ENCODE measurements at regions not wholly inside any gene's neighbourhood (a gene's known extent, or its start where the extent isn't known, plus 50 kb on each side); places are given as distances from the start of the nearest gene placed in this dataset.
"Not testable (repeated sequence)": the region's sequence is repeated elsewhere in the genome, so short reads cannot be mapped to it uniquely, and the experiment has no call there.

GRCh38 chr2:90359887-90360730 lies 1668.6 kb downstream of the RPIA start:
- TF ChIP-seq, protein P1, sequence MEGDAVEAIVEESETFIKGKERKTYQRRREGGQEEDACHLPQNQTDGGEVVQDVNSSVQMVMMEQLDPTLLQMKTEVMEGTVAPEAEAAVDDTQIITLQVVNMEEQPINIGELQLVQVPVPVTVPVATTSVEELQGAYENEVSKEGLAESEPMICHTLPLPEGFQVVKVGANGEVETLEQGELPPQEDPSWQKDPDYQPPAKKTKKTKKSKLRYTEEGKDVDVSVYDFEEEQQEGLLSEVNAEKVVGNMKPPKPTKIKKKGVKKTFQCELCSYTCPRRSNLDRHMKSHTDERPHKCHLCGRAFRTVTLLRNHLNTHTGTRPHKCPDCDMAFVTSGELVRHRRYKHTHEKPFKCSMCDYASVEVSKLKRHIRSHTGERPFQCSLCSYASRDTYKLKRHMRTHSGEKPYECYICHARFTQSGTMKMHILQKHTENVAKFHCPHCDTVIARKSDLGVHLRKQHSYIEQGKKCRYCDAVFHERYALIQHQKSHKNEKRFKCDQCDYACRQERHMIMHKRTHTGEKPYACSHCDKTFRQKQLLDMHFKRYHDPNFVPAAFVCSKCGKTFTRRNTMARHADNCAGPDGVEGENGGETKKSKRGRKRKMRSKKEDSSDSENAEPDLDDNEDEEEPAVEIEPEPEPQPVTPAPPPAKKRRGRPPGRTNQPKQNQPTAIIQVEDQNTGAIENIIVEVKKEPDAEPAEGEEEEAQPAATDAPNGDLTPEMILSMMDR (IDR thresholded peaks at IDR 0.05) = not testable (repeated sequence)
- TF ChIP-seq POLR2A (IDR thresholded peaks at IDR 0.05) = not testable (repeated sequence)

Measured in adrenal gland (tissue), 5 donors.